NCI-H82 treated with DMSO at 0.1 percent for 48 hours (cell line): ENCODE measurements at regions not wholly inside any gene's neighbourhood (a gene's known extent, or its start where the extent isn't known, plus 50 kb on each side); places are given as distances from the start of the nearest gene placed in this dataset.

Source experiments
- DNase-seq: peaks from one replicate; lab custom pipeline; 2025; ENCODE audit not compliant: unreplicated experiment; lab: John Stamatoyannopoulos, UW

DNA sequence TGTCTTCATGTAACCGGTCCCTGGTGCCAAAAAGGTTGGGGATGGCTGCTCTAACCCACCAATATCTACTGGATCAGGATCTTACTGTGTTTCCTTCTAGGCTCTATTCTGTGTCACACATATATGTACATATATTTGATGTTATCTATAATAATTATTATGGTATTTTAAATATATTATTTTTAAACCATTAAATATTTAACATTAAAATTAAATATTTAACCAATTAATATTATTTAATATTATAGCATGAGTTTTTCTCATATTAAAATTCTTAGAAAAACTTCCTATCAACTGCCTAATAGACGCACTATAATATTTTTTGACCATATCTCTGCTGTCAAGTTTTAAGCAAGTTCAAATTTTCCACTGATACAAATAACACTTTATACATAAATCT is 196.9 kb upstream of the PLET1 start:
- no peak for DNase-seq

- no peak for DNase-seq
These were observed 198.3 kb upstream of the PLET1 start for GRCh38 chr11:112459001-112459400.

GRCh38 chr11:112460141-112460540 is 199.5 kb upstream of the PLET1 start:
- no peak for DNase-seq

DNA sequence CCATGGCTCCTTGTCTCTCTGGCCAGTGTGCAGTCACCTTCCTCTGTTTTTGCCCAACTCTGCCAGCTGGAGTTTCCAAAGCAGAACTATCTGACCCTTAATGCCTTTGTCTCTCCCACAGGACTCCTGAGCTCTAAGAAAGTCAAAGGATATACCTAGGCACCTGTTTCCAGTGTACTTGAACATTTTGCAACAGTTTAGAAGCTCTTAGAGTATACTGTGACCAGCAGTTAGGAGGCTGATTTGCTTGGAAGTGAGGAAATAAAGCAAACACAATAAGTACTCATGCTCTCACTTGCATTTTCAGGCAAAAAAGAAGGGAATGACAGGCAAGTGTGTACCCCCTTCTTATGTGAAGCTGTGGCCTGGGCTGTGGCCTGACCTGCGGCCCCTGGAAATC is 204.3 kb upstream of the PLET1 start:
- no peak for DNase-seq

DNA sequence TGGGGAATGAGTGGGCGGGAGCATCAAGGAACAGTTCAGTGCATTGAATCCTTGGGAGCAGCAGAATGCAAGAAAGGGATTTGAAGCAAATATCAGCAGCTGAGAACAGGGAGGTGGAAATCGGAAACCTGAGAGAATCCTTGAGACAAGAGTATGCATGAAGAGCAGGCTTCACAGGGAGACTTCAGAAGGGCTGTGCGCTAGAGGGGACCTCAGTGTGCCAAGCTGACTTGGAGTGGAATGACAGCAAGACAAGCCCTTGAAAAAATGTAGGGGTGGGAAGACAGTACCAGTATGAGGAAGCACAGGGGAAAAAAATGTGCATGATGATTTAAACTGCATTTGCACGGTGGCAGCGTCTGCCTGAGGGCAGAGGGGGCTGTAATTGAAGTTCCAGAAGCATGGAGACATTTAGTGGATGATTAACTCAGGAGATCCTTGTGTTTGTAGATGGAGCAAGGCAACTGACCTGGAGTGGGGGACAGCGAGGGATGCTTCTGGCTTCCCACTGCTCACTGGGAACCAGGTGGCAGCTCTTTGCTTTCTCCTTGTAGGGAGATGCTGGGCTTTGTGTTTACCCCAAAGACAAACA is 204.9 kb upstream of the PLET1 start:
- no peak for DNase-seq

DNA sequence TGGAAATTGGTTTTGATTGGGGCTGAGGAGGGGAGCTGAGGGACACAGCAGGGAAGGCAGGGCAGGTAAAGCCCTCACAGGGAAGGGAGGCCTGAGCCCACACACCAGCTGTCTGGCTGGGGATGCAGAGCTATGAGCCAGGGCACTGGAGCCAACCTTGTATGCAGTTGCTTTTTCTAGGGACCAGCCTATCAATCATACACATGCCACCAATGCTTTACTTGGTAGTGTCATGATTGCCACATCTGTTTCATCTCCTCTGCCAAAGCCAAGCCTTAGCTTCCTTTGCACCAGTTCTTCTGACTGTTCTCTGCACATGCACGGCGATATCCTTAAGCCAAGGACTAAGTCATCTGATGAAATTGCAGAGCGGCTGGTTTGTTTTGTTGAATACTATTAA is 207.1 kb upstream of the PLET1 start:
- no peak for DNase-seq

GRCh38 chr11:112469376-112469775 is 208.7 kb upstream of the PLET1 start:
- no peak for DNase-seq

DNA sequence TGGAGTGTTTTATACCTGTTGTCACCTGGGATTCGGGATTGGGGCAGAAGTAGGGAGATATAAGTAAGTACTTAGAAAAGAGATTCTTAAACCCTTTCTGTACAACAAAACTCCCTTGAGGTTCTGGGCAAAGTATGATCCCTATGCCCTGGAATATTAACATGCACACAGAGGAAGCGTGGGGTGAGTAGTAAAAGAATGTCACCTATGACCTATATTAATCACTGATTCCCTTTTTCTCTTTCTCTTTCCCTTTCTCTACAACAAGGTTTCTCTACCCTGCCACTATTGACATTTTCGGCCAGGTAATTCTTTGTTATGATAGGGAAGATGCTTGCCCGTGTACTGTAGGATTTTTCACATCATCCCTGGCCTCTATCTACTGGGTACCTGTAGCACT is 209.7 kb upstream of the PLET1 start:
- DNase-seq: no peak

- no peak for DNase-seq
These were observed 211.1 kb upstream of the PLET1 start for GRCh38 chr11:112471731-112472130.

DNA sequence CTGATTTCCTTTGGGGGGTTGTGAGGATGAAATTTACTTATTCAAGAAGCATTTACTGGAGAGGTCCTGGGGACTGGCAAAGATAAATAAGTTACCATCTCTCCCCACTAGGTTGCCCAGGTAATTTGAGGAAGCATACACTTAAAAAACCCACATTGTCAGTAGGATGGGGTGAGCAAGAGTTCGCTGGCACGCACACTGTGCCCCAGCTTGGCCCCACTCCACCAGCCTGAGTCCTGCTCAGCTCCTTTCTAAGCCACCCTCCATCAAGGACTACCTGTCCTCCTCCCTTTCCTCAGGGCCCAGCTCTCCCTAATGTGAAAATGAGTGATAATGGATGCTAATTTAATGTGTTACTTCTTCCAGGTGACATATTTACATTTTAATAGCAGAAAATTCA is 216.5 kb upstream of the PLET1 start:
- DNase-seq: no peak

GRCh38 chr11:112477581-112478317 is 217.1 kb upstream of the PLET1 start:
- no peak for DNase-seq

DNA sequence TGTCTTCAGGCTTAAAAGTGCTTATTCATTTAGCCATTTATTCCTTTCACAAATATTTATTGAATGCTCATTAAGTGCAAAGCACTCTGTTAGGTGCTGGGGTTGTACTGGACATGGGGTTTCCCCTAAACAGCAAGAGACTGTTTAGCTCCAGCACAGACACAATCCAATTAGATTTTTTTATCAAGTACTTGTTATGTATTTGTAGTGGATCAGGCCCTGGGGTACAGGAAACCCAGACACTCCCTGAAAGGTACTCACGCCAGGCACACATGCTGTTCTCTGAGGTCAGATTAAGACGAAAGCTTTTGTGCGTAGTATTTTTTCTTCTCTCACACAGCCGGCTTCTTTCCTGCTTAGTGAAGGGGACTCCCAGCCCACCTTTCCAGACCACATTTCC is 218.1 kb upstream of the PLET1 start:
- DNase-seq: peak; percentile 5

DNA sequence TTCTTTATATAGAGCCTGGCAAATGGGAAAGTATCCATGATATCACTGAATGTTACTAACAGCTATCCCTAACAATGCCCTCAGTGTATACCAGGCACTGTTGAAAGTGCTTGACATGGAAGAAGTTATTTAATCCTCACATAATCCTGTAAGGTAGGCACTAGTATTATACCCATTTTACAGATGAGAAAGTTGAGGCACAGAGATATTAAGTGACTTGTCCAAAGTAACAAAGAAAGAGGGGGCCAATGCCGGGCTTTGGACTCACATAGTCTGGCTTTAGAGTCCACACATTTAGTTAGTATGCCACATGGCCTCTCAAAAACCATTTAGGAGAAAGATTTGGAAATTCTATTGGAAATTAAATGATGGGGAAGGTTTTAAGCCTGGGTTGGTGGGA is 220.8 kb upstream of the PLET1 start:
- no peak for DNase-seq

DNA sequence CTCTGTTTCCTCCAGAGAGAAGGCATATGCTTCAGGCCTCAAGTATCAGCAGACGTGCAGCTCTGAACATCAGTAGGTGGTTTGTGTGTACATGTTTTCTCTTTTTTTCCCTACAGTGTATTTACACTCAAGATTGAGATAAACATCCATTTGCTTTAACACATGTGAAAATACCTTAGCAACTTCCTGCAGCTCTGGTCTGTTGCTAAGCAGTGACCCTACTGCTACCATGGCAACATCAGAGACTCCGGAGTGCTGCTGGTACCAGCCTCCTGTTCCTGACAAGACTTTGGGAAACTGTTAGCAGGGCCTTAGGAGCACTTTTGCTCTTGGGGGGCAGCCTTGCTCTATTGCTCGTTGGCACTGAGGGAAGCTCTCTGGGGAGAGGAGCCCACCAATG is 221.2 kb upstream of the PLET1 start:
- DNase-seq: no peak

- no peak for DNase-seq
These were observed 224.6 kb upstream of the PLET1 start for GRCh38 chr11:112485280-112485679.

DNA sequence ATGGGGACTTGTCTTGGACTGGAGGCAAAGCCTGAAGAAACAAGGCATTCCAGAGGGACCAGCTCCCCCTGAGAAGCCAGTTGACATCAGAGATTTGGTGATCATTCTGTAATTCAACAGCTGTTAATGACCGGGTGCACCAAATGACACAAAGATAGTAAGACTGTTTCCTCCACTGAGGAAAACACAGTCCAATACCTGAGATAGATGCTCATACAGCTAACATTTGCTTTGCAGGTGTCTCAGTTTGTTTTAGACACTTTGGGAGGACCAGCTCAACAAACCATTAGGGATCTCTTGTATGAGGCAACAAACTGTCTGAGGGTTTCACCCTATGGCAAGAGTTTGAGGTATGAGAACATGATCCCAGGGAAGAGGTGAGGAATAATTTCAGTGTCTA is 237.2 kb upstream of the PLET1 start:
- no peak for DNase-seq

DNA sequence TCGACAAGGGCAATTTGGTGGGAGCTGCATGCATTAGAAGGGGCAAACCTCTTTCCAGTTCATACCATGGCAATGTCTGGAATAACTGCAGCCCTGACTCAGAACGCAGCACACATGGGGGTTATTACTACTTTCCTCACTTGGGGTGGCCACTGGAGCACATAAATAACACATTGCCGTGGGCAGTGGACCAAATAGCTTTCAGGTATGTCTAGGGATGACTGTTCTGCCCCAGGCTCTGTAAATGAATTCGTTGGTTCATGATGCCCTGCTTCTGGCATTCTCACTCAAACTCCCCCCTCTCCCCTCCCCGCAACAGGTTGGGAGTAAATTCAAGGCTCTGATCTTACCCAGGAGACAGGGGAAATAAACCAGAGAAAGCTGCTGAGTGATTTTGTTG is 238.0 kb upstream of the PLET1 start:
- no peak for DNase-seq

GRCh38 chr11:112499153-112499880 is 238.7 kb upstream of the PLET1 start:
- no peak for DNase-seq

GRCh38 chr11:112499881-112500204 is 239.2 kb upstream of the PLET1 start:
- DNase-seq: no peak

- DNase-seq: no peak
These were observed 242.8 kb upstream of the PLET1 start for GRCh38 chr11:112503410-112503809.

DNA sequence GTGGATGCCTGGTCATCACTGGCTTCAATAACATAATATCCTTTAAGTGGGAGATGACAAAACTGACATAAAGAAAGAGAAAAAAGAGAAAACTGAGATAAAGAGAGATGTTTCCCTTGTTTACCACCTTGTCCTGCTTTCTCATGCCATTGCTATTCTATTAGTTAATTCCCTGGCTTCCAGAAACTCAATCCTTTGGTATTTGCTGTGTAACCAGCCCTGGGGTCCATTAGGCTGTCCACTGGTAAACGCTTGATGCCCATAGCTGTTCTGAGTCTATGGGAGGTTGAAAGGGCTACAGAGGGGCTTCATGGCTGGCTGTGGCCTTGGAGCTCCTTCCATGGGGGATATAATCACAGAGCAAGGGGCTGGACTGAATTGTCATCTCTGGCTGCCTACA is 243.4 kb upstream of the PLET1 start:
- no peak for DNase-seq

- no peak for DNase-seq
These were observed 246.2 kb upstream of the PLET1 start for GRCh38 chr11:112506852-112507251.

- no peak for DNase-seq
These were observed 246.6 kb upstream of the PLET1 start for GRCh38 chr11:112507281-112507680.
